Hepatocyte (in vitro differentiated cells): ENCODE measurements at regions not wholly inside any gene's neighbourhood (a gene's known extent, or its start where the extent isn't known, plus 50 kb on each side); places are given as distances from the start of the nearest gene placed in this dataset.
A peak's percentile ranks its signal among the peaks of the same experiment; 100 is the strongest.

Source experiments
- DNase-seq: peaks from one replicate; pipeline ENCODE4 v3.0.0-alpha.2; 2016; ENCODE audit warnings: low spot score
- H2AFZ ChIP-seq: fragments of 200-600 bp; sonication (generic); 2 replicates; pipeline ENCODE4 v1.6.0; 2016; ENCODE audit warnings: antibody characterized with exemption, mild to moderate bottlenecking
- H3K27ac ChIP-seq: fragments of 200-600 bp; sonication (generic); 2 replicates; pipeline ENCODE4 v1.5.1; 2016; ENCODE audit warnings: mild to moderate bottlenecking
- H3K27me3 ChIP-seq: fragments of 200-600 bp; sonication (generic); 2 replicates; pipeline ENCODE4 v1.6.1; 2016
- H3K36me3 ChIP-seq: fragments of 200-600 bp; sonication (generic); replicated peaks from 2 replicates; pipeline ENCODE4 v1.5.1; 2016; ENCODE audit warnings: low read depth; ENCODE audit not compliant: insufficient read depth
- H3K4me1 ChIP-seq: fragments of 200-600 bp; sonication (generic); 2 replicates; pipeline ENCODE4 v1.5.1; 2016; ENCODE audit warnings: mild to moderate bottlenecking, moderate library complexity; ENCODE audit not compliant: insufficient read depth
- H3K4me2 ChIP-seq: fragments of 200-600 bp; sonication (generic); 2 replicates; pipeline ENCODE4 v1.6.0; 2016
- H3K4me3 ChIP-seq: fragments of 200-600 bp; sonication (generic); 2 replicates; pipeline ENCODE4 v1.5.1; 2016; ENCODE audit warnings: mild to moderate bottlenecking
- H3K79me2 ChIP-seq: fragments of 200-600 bp; sonication (generic); 2 replicates; pipeline ENCODE4 v1.6.0; 2017; ENCODE audit warnings: mild to moderate bottlenecking
- H3K9me2 ChIP-seq: fragments of 200-600 bp; sonication (generic); replicated peaks from 2 replicates; pipeline ENCODE4 v1.6.0; 2017; ENCODE audit warnings: mild to moderate bottlenecking; ENCODE audit not compliant: insufficient read depth
- H3K9me3 ChIP-seq: fragments of 200-600 bp; sonication (generic); 2 replicates; pipeline ENCODE4 v1.5.1; 2016; ENCODE audit warnings: low read depth, mild to moderate bottlenecking
- H4K20me1 ChIP-seq: fragments of 200-600 bp; sonication (generic); 2 replicates; pipeline ENCODE4 v1.6.0; 2016; ENCODE audit warnings: mild to moderate bottlenecking; ENCODE audit not compliant: insufficient read depth, poor library complexity, severe bottlenecking
- CTCF ChIP-seq: fragments of 200-600 bp; sonication (generic); IDR thresholded peaks from 2 replicates; pipeline ENCODE4 v1.5.1; 2016; ENCODE audit warnings: antibody characterized with exemption, mild to moderate bottlenecking; ENCODE audit not compliant: poor library complexity
- EZH2 ChIP-seq: fragments of 200-600 bp; sonication (generic); IDR thresholded peaks from 2 replicates; pipeline ENCODE4 v1.6.1; 2016; ENCODE audit warnings: antibody characterized with exemption, mild to moderate bottlenecking, borderline replicate concordance
- EZH2phosphoT487 ChIP-seq: fragments of 200-600 bp; sonication (generic); IDR thresholded peaks from one replicate; pipeline ENCODE4 v1.6.1; 2018; ENCODE audit warnings: antibody characterized with exemption, mild to moderate bottlenecking, low read depth, moderate library complexity; ENCODE audit not compliant: unreplicated experiment, severe bottlenecking
- WGBS: methylation state at CpG from one replicate; pipeline ENCODE4 v1.1.6; 2016; ENCODE audit warnings: low lambda C conversion rate; ENCODE audit errors: missing lambda C conversion rate; 5-methylcytosine and 5-hydroxymethylcytosine counted together

GRCh38 chr6:160929361-160929760, 62.2 kb upstream of the MAP3K4 start:
- no peak for DNase-seq
- H3K9me3 ChIP-seq = no peaks in the 10 kb centered on the region
- H3K4me3 ChIP-seq = no peak overlapping the region
- no peak overlapping the region for H3K4me2 ChIP-seq
- H3K79me2 ChIP-seq = no peaks in the 10 kb centered on the region
- no peak overlapping the region for H2AFZ ChIP-seq
- no peaks in the 10 kb centered on the region for H4K20me1 ChIP-seq
- H3K4me1 ChIP-seq = no peaks in the 10 kb centered on the region
- H3K27me3 ChIP-seq = peaks cover 2% of the 10 kb centered on the region
- TF ChIP-seq EZH2 (no peak), CTCF (no peak), EZH2phosphoT487 (no peak)
- 97% methylated on average over 3 of the region's 3 CpGs for WGBS
- no peak overlapping the region for H3K27ac ChIP-seq
- no peaks in the 10 kb centered on the region for H3K36me3 ChIP-seq
- no peaks in the 10 kb centered on the region for H3K9me2 ChIP-seq

- DNase-seq = no peak
- H3K9me3 ChIP-seq = no peaks in the 10 kb centered on the region
- H3K36me3 ChIP-seq = no peaks in the 10 kb centered on the region
- no peak overlapping the region for H3K4me2 ChIP-seq
- H4K20me1 ChIP-seq = no peaks in the 10 kb centered on the region
- WGBS = 86% methylated on average over 3 of the region's 3 CpGs
- peak overlapping the region; percentile 1 for H3K27ac ChIP-seq
- TF ChIP-seq EZH2 = no peak
- no peak for TF ChIP-seq EZH2phosphoT487
- TF ChIP-seq CTCF = no peak
- no peaks in the 10 kb centered on the region for H3K9me2 ChIP-seq
- no peak overlapping the region for H2AFZ ChIP-seq
- H3K27me3 ChIP-seq = peaks cover 2% of the 10 kb centered on the region
- H3K4me1 ChIP-seq = no peaks in the 10 kb centered on the region
- no peaks in the 10 kb centered on the region for H3K79me2 ChIP-seq
- H3K4me3 ChIP-seq = no peak overlapping the region
These were observed 61.7 kb upstream of the MAP3K4 start for GRCh38 chr6:160929831-160930230.

- H3K4me3 ChIP-seq = peak overlapping the region; percentile 36
- no peaks in the 10 kb centered on the region for H3K9me2 ChIP-seq
- peak; percentile 99 for TF ChIP-seq CTCF
- TF ChIP-seq EZH2phosphoT487 = no peak
- H3K27me3 ChIP-seq = peaks cover 2% of the 10 kb centered on the region
- H4K20me1 ChIP-seq = no peaks in the 10 kb centered on the region
- no peaks in the 10 kb centered on the region for H3K79me2 ChIP-seq
- H3K27ac ChIP-seq = peak overlapping the region; percentile 39
- H3K4me2 ChIP-seq = peak overlapping the region; percentile 92
- WGBS = 8% methylated on average over 32 of the region's 50 CpGs
- H3K4me1 ChIP-seq = no peaks in the 10 kb centered on the region
- no peaks in the 10 kb centered on the region for H3K9me3 ChIP-seq
- peak; percentile 88 for DNase-seq
- no peaks in the 10 kb centered on the region for H3K36me3 ChIP-seq
- peak overlapping the region; percentile 67 for H2AFZ ChIP-seq
These were observed 60.8 kb upstream of the MAP3K4 start for GRCh38 chr6:160930547-160931377.
